Glomerular visceral epithelial cell (primary cell): ENCODE measurements at regions not wholly inside any gene's neighbourhood (a gene's known extent, or its start where the extent isn't known, plus 50 kb on each side); places are given as distances from the start of the nearest gene placed in this dataset.
A peak's percentile ranks its signal among the peaks of the same experiment; 100 is the strongest.

Experiments
- DNase-seq: peaks from one replicate; pipeline ENCODE4 v3.0.0-alpha.2; 2016; ENCODE audit errors: extremely low spot score

DNA sequence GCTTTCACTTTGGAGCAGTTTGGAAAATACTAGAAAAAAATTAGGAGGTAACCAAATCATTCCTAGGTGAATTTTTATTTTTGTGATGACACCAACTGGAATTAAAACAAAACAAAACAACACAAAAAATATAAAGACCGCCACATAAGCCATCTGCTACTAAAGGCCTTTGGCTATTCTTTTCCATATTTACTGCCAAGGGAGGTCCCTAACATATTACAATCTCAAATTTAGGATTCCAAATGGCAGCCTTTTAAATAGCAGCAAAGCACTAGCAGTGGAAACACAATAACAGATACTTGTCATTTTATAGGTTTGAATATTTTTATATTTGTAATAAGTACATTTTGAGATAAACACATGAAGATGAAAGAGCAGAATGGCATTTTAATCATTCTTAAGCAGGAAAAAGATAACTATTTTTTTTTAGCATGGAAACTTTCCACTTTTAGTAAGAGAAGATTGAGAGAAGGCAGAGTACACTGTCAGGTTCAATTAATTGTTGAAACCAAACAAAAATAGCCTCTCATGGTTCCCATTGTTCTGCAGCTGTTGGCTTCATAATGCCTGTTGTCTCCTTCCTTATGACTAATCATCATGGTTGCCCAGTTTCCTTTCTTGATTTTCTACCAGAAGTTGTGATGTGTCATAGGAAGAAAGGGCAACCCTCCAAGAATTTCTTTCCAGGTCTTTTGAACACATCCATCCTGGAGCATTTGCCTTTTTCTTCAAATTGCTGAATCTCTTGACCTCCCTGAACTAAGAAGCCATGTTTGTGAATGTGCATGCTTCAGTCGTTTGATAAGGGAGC, 219.0 kb upstream of the EMCN start:
- DNase-seq, result peak; percentile 46

DNA sequence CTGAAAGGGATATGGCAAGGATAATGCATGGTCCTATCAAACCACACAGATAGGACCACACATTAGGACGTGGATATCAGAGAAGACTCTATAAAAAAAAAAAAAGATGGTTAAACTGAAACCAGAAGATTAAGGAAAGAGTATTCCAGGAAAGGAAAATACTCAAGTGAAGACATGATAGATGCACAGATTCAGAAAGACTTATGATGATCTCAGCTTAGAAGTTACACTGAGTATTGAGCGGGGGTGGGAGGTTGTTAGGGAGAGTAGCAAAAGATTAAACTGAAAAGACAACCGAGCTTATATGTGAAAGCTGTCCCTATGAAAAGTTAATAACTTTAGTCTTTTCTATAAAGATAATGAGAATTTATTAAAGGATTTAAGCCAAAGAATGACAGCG, 211.0 kb upstream of the EMCN start:
- no peak for DNase-seq

- no peak for DNase-seq
Measured at GRCh38 chr4:100722866-100723459, 205.1 kb upstream of the EMCN start.

GRCh38 chr4:100722133-100722532, 204.3 kb upstream of the EMCN start:
- no peak for DNase-seq

- DNase-seq, result no peak
Measured at GRCh38 chr4:100721490-100721889, 203.7 kb upstream of the EMCN start.

DNA sequence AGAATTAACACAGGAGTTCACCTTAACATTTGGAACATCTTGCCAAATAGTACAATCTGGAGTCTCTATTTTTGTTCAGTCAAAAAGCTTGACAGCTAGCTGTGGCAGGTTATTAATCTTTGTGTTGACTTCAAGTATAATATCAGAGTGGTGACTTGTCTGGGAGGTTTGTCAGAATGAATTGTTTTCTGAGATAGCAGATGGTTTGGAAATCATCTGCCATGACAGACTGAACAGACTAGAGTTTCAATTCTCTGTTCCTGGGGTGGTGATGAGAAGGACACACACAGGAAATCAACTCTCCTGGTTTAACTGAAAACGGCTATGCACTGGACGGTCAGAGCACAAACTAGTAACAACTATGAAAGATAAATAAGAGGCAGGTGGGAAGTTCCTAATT, 203.3 kb upstream of the EMCN start:
- no peak for DNase-seq

DNA sequence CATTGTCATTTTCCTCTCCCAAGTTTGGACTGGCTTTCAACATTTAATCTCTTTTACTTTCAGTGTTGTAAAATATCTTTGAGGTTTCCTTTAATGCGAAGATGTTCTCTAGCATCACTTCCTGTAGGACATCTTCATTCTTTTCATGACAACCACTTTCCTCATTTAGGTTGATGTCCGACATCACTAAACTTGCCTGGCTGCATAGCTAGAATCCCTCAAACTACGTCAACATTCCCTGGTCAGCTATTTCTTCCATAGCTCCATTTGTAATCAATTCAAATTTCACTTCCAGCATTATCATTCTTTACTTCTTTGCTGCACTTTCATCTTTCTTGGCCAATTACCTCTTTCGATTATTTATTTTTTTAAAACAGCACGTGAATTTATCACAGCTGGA, 198.6 kb upstream of the EMCN start:
- no peak for DNase-seq

DNA sequence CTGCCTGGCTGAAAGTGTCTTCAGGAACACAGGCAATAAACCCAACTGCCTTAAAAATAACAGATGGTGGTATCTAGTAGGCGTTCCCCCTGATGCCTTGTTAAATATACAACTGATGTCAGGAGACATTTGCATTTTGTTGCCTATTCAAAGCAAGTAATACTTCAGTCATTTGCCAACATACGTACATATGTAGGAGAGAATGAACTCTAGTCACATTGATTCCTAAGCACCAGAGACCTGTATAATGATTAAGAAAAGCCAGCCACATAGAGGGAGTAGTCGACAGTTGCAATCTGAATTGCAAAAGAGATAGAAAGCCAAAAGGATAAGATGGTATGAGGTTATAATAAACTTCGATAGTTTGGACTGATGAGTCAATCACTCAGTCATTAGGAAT, 191.0 kb upstream of the EMCN start:
- DNase-seq, result no peak

DNA sequence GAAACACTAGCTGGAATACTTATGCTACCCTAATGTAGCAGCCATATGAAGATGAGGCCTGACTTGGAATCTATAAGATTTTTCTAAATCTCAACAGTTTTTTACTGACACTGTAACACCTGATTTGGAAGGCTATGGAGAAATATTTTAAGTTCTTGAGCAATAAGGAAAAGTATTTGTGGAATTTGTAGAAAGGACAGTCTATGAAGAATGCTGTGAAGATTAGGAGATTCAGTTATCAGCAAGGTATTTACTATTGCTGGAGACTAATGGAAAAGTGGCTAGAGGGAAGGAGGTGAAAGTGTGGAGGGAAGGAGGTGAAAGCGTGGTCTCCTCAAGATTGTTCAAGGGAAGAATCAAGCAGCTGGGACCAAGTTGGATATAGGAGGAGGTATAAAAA, 190.0 kb upstream of the EMCN start:
- DNase-seq, result no peak

DNA sequence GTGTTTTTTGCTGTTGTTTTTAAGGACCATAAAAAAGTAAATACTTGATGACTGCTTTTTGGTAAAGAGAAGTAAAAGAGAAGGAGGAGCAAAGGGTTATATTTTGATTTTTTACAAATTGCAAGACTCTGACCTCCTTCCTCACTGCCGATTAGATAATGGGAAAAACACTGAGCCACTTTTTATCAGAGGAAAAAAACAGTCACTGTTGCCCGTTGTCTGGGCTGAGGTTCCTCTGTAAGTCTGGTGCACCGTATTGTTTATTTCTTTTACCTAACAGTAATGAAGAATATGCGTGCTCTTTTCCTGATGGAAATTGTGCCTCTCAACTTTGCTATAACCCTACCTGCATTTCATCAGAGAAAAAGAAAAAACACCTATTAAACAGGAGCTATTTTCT, 178.7 kb upstream of the EMCN start:
- DNase-seq, result no peak

GRCh38 chr4:100695871-100696270, 178.0 kb upstream of the EMCN start:
- no peak for DNase-seq

GRCh38 chr4:100695039-100695654, 177.3 kb upstream of the EMCN start:
- DNase-seq, result no peak

- no peak for DNase-seq
Measured at GRCh38 chr4:100694467-100694866, 176.6 kb upstream of the EMCN start.

GRCh38 chr4:100690812-100691211, 173.0 kb upstream of the EMCN start:
- DNase-seq, result no peak

DNA sequence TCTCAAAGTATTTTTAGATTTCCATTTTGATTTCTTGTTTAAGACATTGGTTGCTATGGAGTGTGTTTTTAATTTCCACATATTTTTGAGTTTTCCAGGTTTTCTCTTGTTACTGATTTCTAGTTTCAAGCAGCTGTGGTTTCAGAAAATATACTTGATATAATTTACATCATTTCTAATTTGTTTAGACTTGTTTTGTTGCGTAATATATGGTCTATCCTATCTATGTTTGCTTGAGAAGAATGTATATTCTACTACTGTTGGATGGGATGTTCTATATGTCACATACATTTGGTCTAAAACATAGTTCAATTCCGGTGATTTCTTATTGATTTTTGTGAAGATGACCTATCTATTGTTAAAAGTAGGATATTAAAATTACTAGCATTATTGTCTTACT, 170.5 kb upstream of the EMCN start:
- no peak for DNase-seq

DNA sequence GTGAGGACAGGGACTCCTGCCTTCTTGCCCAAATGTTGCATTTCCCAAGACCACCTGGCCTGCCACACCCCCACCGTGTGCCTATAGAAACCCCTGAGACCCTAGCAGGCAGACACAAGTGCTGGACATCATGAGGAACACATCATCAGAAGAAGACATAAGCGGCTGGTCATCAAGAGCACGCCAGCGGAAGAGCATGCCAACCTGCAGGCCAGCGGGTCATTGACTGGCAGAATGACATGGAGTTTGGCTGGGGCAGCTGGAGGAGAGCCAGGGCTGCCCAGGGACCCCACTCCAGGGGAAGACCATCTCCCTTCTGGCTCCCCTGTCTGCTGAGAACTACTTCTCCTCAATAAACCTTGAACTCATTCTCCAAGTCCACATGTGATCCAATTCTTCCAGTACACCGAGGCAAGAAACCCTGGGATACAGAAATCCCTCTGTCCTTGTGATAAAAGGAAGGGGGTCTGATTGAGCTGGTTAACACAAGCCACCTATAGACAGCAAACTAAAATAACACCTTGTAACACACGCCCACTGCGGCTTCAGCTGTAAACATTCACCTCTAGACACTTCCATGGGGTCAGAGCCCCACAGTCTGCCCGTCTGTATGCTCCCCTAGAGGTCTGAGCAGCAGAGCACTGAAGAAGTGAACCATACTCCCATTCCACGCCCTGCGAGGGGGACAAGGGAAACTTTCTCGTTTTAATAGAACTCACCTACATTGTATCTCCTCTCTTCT, 164.8 kb upstream of the EMCN start:
- DNase-seq, result no peak

DNA sequence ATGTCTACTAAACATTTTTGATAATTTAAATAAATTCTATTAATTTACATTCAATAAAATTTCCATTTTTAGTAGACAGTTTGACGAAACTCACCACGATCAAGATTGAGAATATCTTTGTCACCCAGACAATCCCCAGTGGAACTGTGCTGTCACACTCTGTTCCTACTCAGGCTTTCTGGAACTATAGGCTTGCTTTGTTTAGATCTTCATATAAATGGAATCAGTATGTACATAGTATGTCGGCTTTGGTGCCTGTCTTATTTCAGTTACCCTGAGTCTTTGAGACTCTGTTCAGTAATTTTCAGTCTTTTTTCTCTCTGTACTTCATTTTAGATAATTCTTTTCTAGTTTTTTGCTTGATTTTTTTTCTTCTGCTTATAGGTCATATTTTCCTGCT, 163.5 kb upstream of the EMCN start:
- no peak for DNase-seq

DNA sequence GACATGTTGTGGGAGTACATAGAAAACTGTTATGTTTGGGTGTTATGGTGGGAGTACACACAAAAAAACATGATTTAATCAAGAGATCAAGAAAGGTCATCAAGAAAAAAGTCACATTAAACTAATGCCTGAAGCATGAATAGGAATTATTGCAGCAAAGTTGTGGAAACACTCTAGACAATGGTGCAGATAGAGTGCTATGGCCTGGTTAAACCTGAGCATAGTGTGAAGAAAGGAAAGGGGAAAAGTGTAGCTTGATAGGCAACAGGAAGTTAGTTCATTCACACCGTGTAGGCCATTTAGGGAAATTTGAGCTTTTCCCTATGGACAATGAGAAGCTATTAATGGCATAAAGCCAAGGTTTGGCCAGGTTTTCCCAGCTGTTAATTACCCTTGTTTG, 162.1 kb upstream of the EMCN start:
- DNase-seq, result no peak

- DNase-seq, result no peak
Measured at GRCh38 chr4:100674976-100675375, 157.2 kb upstream of the EMCN start.

- no peak for DNase-seq
Measured at GRCh38 chr4:100657187-100657586, 139.4 kb upstream of the EMCN start.

- DNase-seq, result no peak
Measured at GRCh38 chr4:100651499-100652175, 133.8 kb upstream of the EMCN start.

GRCh38 chr4:100649417-100649816, 131.6 kb upstream of the EMCN start:
- no peak for DNase-seq
